ENCODE measurements at regions not wholly inside any gene's neighbourhood (a gene's known extent, or its start where the extent isn't known, plus 50 kb on each side); places are given as distances from the start of the nearest gene placed in this dataset.
"Not testable (repeated sequence)": the region's sequence is repeated elsewhere in the genome, so short reads cannot be mapped to it uniquely, and the experiment has no call there.

GRCh38 chr2:123715467-123715982, 309.6 kb upstream of the CNTNAP5 start:
- no peak for DNase-seq (ENCODE audit: low spot score)

GRCh38 chr2:123717636-123718334, 307.3 kb upstream of the CNTNAP5 start:
- DNase-seq (ENCODE audit: low spot score) = no peak

- DNase-seq (ENCODE audit: low spot score) = no peak
These were observed 304.3 kb upstream of the CNTNAP5 start for GRCh38 chr2:123720760-123721159.

- DNase-seq (ENCODE audit: low spot score) = no peak
These were observed 301.4 kb upstream of the CNTNAP5 start for GRCh38 chr2:123723706-123724105.

- no peak for DNase-seq (ENCODE audit: low spot score)
These were observed 292.5 kb upstream of the CNTNAP5 start for GRCh38 chr2:123732563-123732962.

GRCh38 chr2:123737371-123737770, 287.7 kb upstream of the CNTNAP5 start:
- DNase-seq (ENCODE audit: low spot score) = no peak

GRCh38 chr2:123738643-123739042, 286.4 kb upstream of the CNTNAP5 start:
- DNase-seq (ENCODE audit: low spot score) = no peak

GRCh38 chr2:123746006-123746405, 279.1 kb upstream of the CNTNAP5 start:
- DNase-seq (ENCODE audit: low spot score) = no peak

GRCh38 chr2:123747326-123747725, 277.8 kb upstream of the CNTNAP5 start:
- no peak for DNase-seq (ENCODE audit: low spot score)

GRCh38 chr2:123762221-123762620, 262.9 kb upstream of the CNTNAP5 start:
- no peak for DNase-seq (ENCODE audit: low spot score)

GRCh38 chr2:123768233-123768632, 256.9 kb upstream of the CNTNAP5 start:
- DNase-seq (ENCODE audit: low spot score) = no peak

- no peak for DNase-seq (ENCODE audit: low spot score)
These were observed 256.1 kb upstream of the CNTNAP5 start for GRCh38 chr2:123769001-123769400.

- no peak for DNase-seq (ENCODE audit: low spot score)
These were observed 253.9 kb upstream of the CNTNAP5 start for GRCh38 chr2:123770996-123771720.

GRCh38 chr2:123771928-123772632, 253.0 kb upstream of the CNTNAP5 start:
- DNase-seq (ENCODE audit: low spot score) = no peak

- no peak for DNase-seq (ENCODE audit: low spot score)
These were observed 248.0 kb upstream of the CNTNAP5 start for GRCh38 chr2:123777116-123777515.

- DNase-seq (ENCODE audit: low spot score) = no peak
These were observed 241.9 kb upstream of the CNTNAP5 start for GRCh38 chr2:123783164-123783563.

GRCh38 chr2:123785332-123785731, 239.8 kb upstream of the CNTNAP5 start:
- no peak for DNase-seq (ENCODE audit: low spot score)

GRCh38 chr2:123791207-123791606, 233.9 kb upstream of the CNTNAP5 start:
- DNase-seq (ENCODE audit: low spot score) = no peak

GRCh38 chr2:123791684-123792083, 233.4 kb upstream of the CNTNAP5 start:
- DNase-seq (ENCODE audit: low spot score) = no peak

- not testable (repeated sequence) for DNase-seq (ENCODE audit: low spot score)
These were observed 221.0 kb upstream of the CNTNAP5 start for GRCh38 chr2:123804126-123804525.

GRCh38 chr2:123805746-123806145, 219.3 kb upstream of the CNTNAP5 start:
- DNase-seq (ENCODE audit: low spot score) = not testable (repeated sequence)

GRCh38 chr2:123808243-123808642, 216.8 kb upstream of the CNTNAP5 start:
- DNase-seq (ENCODE audit: low spot score) = no peak

- no peak for DNase-seq (ENCODE audit: low spot score)
These were observed 213.2 kb upstream of the CNTNAP5 start for GRCh38 chr2:123811846-123812245.

All from A172 (cell line).